SK-N-SH (cell line): ENCODE measurements at regions not wholly inside any gene's neighbourhood (a gene's known extent, or its start where the extent isn't known, plus 50 kb on each side); places are given as distances from the start of the nearest gene placed in this dataset.

Experiments
- CTCF ChIA-PET: fragments of 300-600, 350-600 bp; formaldehyde crosslinking; extraction: SDS; loops from one replicate; lab custom pipeline; 2021; lab: Yijun Ruan, JAX
- POLR2A ChIA-PET: fragments of 350-600 bp; sonication (Branson Sonifier 250); formaldehyde crosslinking; extraction: SDS; loops from one replicate; lab custom pipeline; 2020; ENCODE audit warnings: antibody characterized with exemption, inconsistent platforms; lab: Yijun Ruan, JAX
- DNase-seq: peaks from one replicate; pipeline ENCODE4 v3.0.0; 2012
- H2AFZ ChIP-seq: fragments of 200-600 bp; sonication (generic); 2 replicates; pipeline ENCODE4 v1.8.1; 2016; ENCODE audit warnings: antibody characterized with exemption, mild to moderate bottlenecking, low read depth
- H3F3A ChIP-seq: fragments of 200-600 bp; sonication (generic); replicated peaks from 2 replicates; pipeline ENCODE3; 2016; ENCODE audit warnings: antibody characterized with exemption, mild to moderate bottlenecking; ENCODE audit not compliant: insufficient read depth
- H3K27ac ChIP-seq, 2 experiments: fragments of 200-500 bp in 1 of 2; fragments of 200-600 bp in 1 of 2; sonication (Bioruptor generic) in 1 of 2; sonication (generic), shearing (Covaris generic) in 1 of 2; 2 replicates each; pipeline versions ENCODE4 v1.5.1 to v1.6.1; 2014 to 2016; ENCODE audit warnings: low read depth in 2 of 2, inconsistent platforms in 1 of 2, low read length in 1 of 2, mild to moderate bottlenecking in 1 of 2, mixed read lengths in 1 of 2
- H3K27me3 ChIP-seq: fragments of 200-600 bp; sonication (generic), shearing (Covaris generic); 2 replicates; pipeline ENCODE4 v1.6.1; 2016; ENCODE audit warnings: mixed run types; ENCODE audit not compliant: insufficient read depth
- H3K36me3 ChIP-seq, 2 experiments: fragments of 200-500 bp in 1 of 2; fragments of 200-600 bp in 1 of 2; sonication (Bioruptor generic) in 1 of 2; sonication (generic) in 1 of 2; replicated peaks in 1 of 2; 2 replicates each; pipeline versions ENCODE3 to v1.5.1; 2014 to 2016; ENCODE audit warnings: low read length in 1 of 2, mild to moderate bottlenecking in 1 of 2; ENCODE audit not compliant: insufficient read depth in 2 of 2, control insufficient read depth in 1 of 2
- H3K4me1 ChIP-seq, 2 experiments: fragments of 200-500 bp in 1 of 2; fragments of 200-600 bp in 1 of 2; sonication (Bioruptor generic) in 1 of 2; sonication (generic), shearing (Covaris generic) in 1 of 2; 2 replicates each; pipeline versions ENCODE4 v1.5.1 to v1.6.1; 2014 to 2016; ENCODE audit warnings: low read depth in 1 of 2, low read length in 1 of 2, mixed run types in 1 of 2; ENCODE audit not compliant: insufficient read depth in 2 of 2, control insufficient read depth in 1 of 2
- H3K4me2 ChIP-seq: fragments of 200-600 bp; sonication (generic), shearing (Covaris generic); 2 replicates; pipeline ENCODE4 v1.6.1; 2017; ENCODE audit warnings: mixed run types
- H3K4me3 ChIP-seq, 2 experiments: fragments of 200-500 bp in 1 of 2; fragments of 200-600 bp in 1 of 2; sonication (Bioruptor generic) in 1 of 2; sonication (generic), shearing (Covaris generic) in 1 of 2; 2 replicates each; pipeline versions ENCODE4 v1.5.1 to v1.8.1; 2014 to 2016; ENCODE audit warnings: low read depth in 2 of 2, inconsistent platforms in 1 of 2, low read length in 1 of 2, mild to moderate bottlenecking in 1 of 2, mixed read lengths in 1 of 2, moderate library complexity in 1 of 2
- H3K79me2 ChIP-seq: fragments of 200-600 bp; sonication (generic); 2 replicates; pipeline ENCODE4 v1.8.1; 2017; ENCODE audit warnings: mild to moderate bottlenecking; ENCODE audit not compliant: insufficient read depth
- H3K9ac ChIP-seq: fragments of 200-600 bp; sonication (generic); 2 replicates; pipeline ENCODE4 v1.6.1; 2017; ENCODE audit warnings: mixed run types
- H3K9me2 ChIP-seq: fragments of 200-600 bp; sonication (generic); 2 replicates; pipeline ENCODE4 v1.6.1; 2017; ENCODE audit warnings: mixed run types
- H3K9me3 ChIP-seq: fragments of 200-600 bp; sonication (generic); 2 replicates; pipeline ENCODE4 v1.6.1; 2017; ENCODE audit warnings: mixed run types, mild to moderate bottlenecking, moderate library complexity
- H4K20me1 ChIP-seq: fragments of 200-600 bp; sonication (generic); 2 replicates; pipeline ENCODE4 v1.6.1; 2017; ENCODE audit warnings: mild to moderate bottlenecking, mixed run types; ENCODE audit not compliant: insufficient read depth
- EP300 ChIP-seq, 2 experiments: IDR thresholded peaks; 2 replicates each; pipeline versions ENCODE4 v1.4.0 to v1.6.1; 2012; ENCODE audit warnings: borderline replicate concordance in 1 of 2, low read depth in 1 of 2, low read length in 1 of 2
- EZH2phosphoT487 ChIP-seq: fragments of 200-600 bp; sonication (generic); IDR thresholded peaks from 2 replicates; pipeline ENCODE4 v1.6.1; 2017; ENCODE audit warnings: low read depth, mixed run types, mild to moderate bottlenecking, antibody characterized with exemption, moderate library complexity, borderline replicate concordance
- GATA2 ChIP-seq: sonication (generic); formaldehyde crosslinking; IDR thresholded peaks from 2 replicates; pipeline ENCODE4 v1.5.0; 2020; ENCODE audit warnings: mild to moderate bottlenecking, missing genetic modification reagents
- JUND ChIP-seq: IDR thresholded peaks from 2 replicates; pipeline ENCODE4 v1.4.0; 2012
- MXI1 ChIP-seq: IDR thresholded peaks from 2 replicates; pipeline ENCODE4 v1.6.1; 2012; ENCODE audit warnings: mild to moderate bottlenecking, low read depth, low read length, improper control_type of control experiment
- POLR2AphosphoS5 ChIP-seq: IDR thresholded peaks from 2 replicates; pipeline ENCODE4 v1.6.1; 2012; ENCODE audit warnings: low read depth, low read length
- RCOR1 ChIP-seq: fragments of 150-350 bp; IDR thresholded peaks from 2 replicates; pipeline ENCODE4 v1.6.1; 2017; ENCODE audit warnings: antibody characterized with exemption, low read length
- RXRA ChIP-seq: IDR thresholded peaks from 2 replicates; pipeline ENCODE4 v1.4.0; 2012; ENCODE audit warnings: low read depth, mild to moderate bottlenecking, borderline replicate concordance
- TAF1 ChIP-seq: IDR thresholded peaks from 2 replicates; pipeline ENCODE4 v1.6.1; 2012; ENCODE audit warnings: low read depth, mild to moderate bottlenecking, low read length, moderate library complexity, borderline replicate concordance
- TEAD4 ChIP-seq: IDR thresholded peaks from 2 replicates; pipeline ENCODE4 v1.4.0; 2012; ENCODE audit warnings: mild to moderate bottlenecking, borderline replicate concordance; ENCODE audit not compliant: insufficient read depth
- ZBTB33 ChIP-seq: IDR thresholded peaks from 2 replicates; pipeline ENCODE4 v1.4.0; 2012; ENCODE audit warnings: low read depth, borderline replicate concordance
- WGBS: methylation state at CpG from one replicate; pipeline ENCODE4 v1.1.6; 2017; ENCODE audit warnings: low lambda C conversion rate; 5-methylcytosine and 5-hydroxymethylcytosine counted together
- TF ChIP-seq, protein P1 (sequence below): IDR thresholded peaks from 2 replicates; pipeline ENCODE4 v1.6.1; 2012; ENCODE audit warnings: mild to moderate bottlenecking, low read depth, low read length, moderate library complexity
- TF ChIP-seq, protein P2 (sequence below): IDR thresholded peaks from 2 replicates; pipeline ENCODE4; 2012
- TF ChIP-seq, protein P3 (sequence below): fragments of 150-350 bp; IDR thresholded peaks from 2 replicates; pipeline ENCODE4 v1.6.1; 2016; ENCODE audit warnings: mild to moderate bottlenecking, low read depth, low read length

DNA sequence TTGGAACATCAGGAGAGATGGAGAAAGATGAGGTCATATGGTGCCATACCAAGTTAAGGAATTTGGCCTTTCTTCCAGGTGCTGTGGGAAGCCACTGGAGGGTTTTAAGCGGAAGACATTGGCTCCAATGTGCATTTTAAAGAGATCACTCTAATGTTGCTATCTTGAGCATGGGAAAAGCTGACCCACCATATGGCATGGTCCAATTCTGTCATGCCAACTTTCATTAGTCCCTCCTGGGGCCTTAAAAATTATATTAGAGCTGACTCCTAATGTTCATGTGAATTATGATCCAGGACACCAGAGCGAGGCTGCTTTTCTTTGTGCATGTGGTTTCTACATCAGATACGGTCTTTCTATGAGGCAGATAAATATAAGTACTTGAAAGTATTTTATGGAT, 335.0 kb upstream of the TSHZ2 start:
- Histone ChIP-seq H3F3A (no peaks in the 10 kb centered on the region), H3K9ac (no peak overlapping the region), H3K4me2 (no peak overlapping the region), H3K27me3 (no peaks in the 10 kb centered on the region), H3K79me2 (no peaks in the 10 kb centered on the region), H3K4me1 (no peaks in the 10 kb centered on the region), H3K36me3 (no peaks in the 10 kb centered on the region), H2AFZ (no peak overlapping the region), H4K20me1 (no peaks in the 10 kb centered on the region), H3K4me3 (no peak overlapping the region), H3K9me3 (no peaks in the 10 kb centered on the region), H3K9me2 (no peaks in the 10 kb centered on the region), H3K27ac (no peak overlapping the region)
- DNase-seq, result no peak
- WGBS, result 47% methylated on average over 3 of the region's 3 CpGs
- POLR2A ChIA-PET, result no interaction called here
- CTCF ChIA-PET, result interaction anchor here (0.5 to 0.9 kb wide), 2 partner anchors 276 to 324 kb away, joined by 3 read pairs; no protein-coding TSS in a partner anchor
- TF ChIP-seq GATA2, result no peak
- TF ChIP-seq, protein P1, sequence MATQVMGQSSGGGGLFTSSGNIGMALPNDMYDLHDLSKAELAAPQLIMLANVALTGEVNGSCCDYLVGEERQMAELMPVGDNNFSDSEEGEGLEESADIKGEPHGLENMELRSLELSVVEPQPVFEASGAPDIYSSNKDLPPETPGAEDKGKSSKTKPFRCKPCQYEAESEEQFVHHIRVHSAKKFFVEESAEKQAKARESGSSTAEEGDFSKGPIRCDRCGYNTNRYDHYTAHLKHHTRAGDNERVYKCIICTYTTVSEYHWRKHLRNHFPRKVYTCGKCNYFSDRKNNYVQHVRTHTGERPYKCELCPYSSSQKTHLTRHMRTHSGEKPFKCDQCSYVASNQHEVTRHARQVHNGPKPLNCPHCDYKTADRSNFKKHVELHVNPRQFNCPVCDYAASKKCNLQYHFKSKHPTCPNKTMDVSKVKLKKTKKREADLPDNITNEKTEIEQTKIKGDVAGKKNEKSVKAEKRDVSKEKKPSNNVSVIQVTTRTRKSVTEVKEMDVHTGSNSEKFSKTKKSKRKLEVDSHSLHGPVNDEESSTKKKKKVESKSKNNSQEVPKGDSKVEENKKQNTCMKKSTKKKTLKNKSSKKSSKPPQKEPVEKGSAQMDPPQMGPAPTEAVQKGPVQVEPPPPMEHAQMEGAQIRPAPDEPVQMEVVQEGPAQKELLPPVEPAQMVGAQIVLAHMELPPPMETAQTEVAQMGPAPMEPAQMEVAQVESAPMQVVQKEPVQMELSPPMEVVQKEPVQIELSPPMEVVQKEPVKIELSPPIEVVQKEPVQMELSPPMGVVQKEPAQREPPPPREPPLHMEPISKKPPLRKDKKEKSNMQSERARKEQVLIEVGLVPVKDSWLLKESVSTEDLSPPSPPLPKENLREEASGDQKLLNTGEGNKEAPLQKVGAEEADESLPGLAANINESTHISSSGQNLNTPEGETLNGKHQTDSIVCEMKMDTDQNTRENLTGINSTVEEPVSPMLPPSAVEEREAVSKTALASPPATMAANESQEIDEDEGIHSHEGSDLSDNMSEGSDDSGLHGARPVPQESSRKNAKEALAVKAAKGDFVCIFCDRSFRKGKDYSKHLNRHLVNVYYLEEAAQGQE, result no peak
- TF ChIP-seq TEAD4, result no peak
- TF ChIP-seq, protein P2, sequence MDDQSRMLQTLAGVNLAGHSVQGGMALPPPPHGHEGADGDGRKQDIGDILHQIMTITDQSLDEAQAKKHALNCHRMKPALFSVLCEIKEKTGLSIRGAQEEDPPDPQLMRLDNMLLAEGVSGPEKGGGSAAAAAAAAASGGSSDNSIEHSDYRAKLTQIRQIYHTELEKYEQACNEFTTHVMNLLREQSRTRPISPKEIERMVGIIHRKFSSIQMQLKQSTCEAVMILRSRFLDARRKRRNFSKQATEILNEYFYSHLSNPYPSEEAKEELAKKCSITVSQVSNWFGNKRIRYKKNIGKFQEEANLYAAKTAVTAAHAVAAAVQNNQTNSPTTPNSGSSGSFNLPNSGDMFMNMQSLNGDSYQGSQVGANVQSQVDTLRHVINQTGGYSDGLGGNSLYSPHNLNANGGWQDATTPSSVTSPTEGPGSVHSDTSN, result no peak
- no peak for TF ChIP-seq ZBTB33
- no peak for TF ChIP-seq JUND
- no peak for TF ChIP-seq RCOR1
- TF ChIP-seq EP300 (IDR thresholded peaks at IDR 0.05; ENCODE audit: borderline replicate concordance in 1 of 2, low read depth in 1 of 2, low read length in 1 of 2), result no peak
- no peak for TF ChIP-seq EZH2phosphoT487
- no peak for TF ChIP-seq MXI1
- no peak for TF ChIP-seq POLR2AphosphoS5
- TF ChIP-seq RXRA, result no peak
- TF ChIP-seq, protein P3, sequence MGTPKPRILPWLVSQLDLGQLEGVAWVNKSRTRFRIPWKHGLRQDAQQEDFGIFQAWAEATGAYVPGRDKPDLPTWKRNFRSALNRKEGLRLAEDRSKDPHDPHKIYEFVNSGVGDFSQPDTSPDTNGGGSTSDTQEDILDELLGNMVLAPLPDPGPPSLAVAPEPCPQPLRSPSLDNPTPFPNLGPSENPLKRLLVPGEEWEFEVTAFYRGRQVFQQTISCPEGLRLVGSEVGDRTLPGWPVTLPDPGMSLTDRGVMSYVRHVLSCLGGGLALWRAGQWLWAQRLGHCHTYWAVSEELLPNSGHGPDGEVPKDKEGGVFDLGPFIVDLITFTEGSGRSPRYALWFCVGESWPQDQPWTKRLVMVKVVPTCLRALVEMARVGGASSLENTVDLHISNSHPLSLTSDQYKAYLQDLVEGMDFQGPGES, result no peak
- TF ChIP-seq TAF1, result no peak
